ENCODE measurements at regions not wholly inside any gene's neighbourhood (a gene's known extent, or its start where the extent isn't known, plus 50 kb on each side); places are given as distances from the start of the nearest gene placed in this dataset.

- DNase-seq (ENCODE audit: low read depth in 2 of 2), result no peak
These were observed 204.2 kb upstream of the CELF4 start for GRCh38 chr18:37769826-37770225.

GRCh38 chr18:37764541-37765288 is 199.1 kb upstream of the CELF4 start:
- DNase-seq (ENCODE audit: low read depth in 2 of 2), result no peak

- no peak for DNase-seq (ENCODE audit: low read depth in 2 of 2)
These were observed 196.6 kb upstream of the CELF4 start for GRCh38 chr18:37762076-37762621.

GRCh38 chr18:37754141-37754540 is 188.5 kb upstream of the CELF4 start:
- DNase-seq (ENCODE audit: low read depth in 2 of 2), result no peak

- DNase-seq (ENCODE audit: low read depth in 2 of 2), result no peak
These were observed 176.8 kb upstream of the CELF4 start for GRCh38 chr18:37742436-37742835.

GRCh38 chr18:37741032-37741623 is 175.5 kb upstream of the CELF4 start:
- no peak for DNase-seq (ENCODE audit: low read depth in 2 of 2)

GRCh38 chr18:37734406-37734805 is 168.8 kb upstream of the CELF4 start:
- no peak for DNase-seq (ENCODE audit: low read depth in 2 of 2)

GRCh38 chr18:37729716-37730115 is 164.1 kb upstream of the CELF4 start:
- DNase-seq (ENCODE audit: low read depth in 2 of 2), result no peak

GRCh38 chr18:37724206-37724605 is 158.6 kb upstream of the CELF4 start:
- DNase-seq (ENCODE audit: low read depth in 2 of 2), result no peak

- no peak for DNase-seq (ENCODE audit: low read depth in 2 of 2)
These were observed 156.2 kb upstream of the CELF4 start for GRCh38 chr18:37721544-37722522.

GRCh38 chr18:37720663-37721062 is 155.1 kb upstream of the CELF4 start:
- DNase-seq (ENCODE audit: low read depth in 2 of 2), result no peak

- DNase-seq (ENCODE audit: low read depth in 2 of 2), result no peak
These were observed 152.1 kb upstream of the CELF4 start for GRCh38 chr18:37717656-37718055.

GRCh38 chr18:37717098-37717497 is 151.5 kb upstream of the CELF4 start:
- DNase-seq (ENCODE audit: low read depth in 2 of 2), result no peak

GRCh38 chr18:37716106-37716735 is 150.6 kb upstream of the CELF4 start:
- DNase-seq (ENCODE audit: low read depth in 2 of 2), result no peak

GRCh38 chr18:37714691-37715090 is 149.1 kb upstream of the CELF4 start:
- DNase-seq (ENCODE audit: low read depth in 2 of 2), result no peak

- DNase-seq (ENCODE audit: low read depth in 2 of 2), result no peak
These were observed 147.2 kb upstream of the CELF4 start for GRCh38 chr18:37712776-37713175.

- DNase-seq (ENCODE audit: low read depth in 2 of 2), result no peak
These were observed 146.3 kb upstream of the CELF4 start for GRCh38 chr18:37711766-37712505.

- DNase-seq (ENCODE audit: low read depth in 2 of 2), result no peak
These were observed 145.1 kb upstream of the CELF4 start for GRCh38 chr18:37710726-37711125.

- DNase-seq (ENCODE audit: low read depth in 2 of 2), result no peak
These were observed 144.1 kb upstream of the CELF4 start for GRCh38 chr18:37709740-37710139.

GRCh38 chr18:37705016-37705415 is 139.4 kb upstream of the CELF4 start:
- no peak for DNase-seq (ENCODE audit: low read depth in 2 of 2)

- DNase-seq (ENCODE audit: low read depth in 2 of 2), result no peak
These were observed 137.2 kb upstream of the CELF4 start for GRCh38 chr18:37702841-37703240.

All from stimulated activated CD4-positive, alpha-beta T cell treated with anti-CD3 and anti-CD28 coated beads, Interleukin-4, amount 100 ng/mL, for 48 hours (primary cell).